ENCODE measurements at regions not wholly inside any gene's neighbourhood (a gene's known extent, or its start where the extent isn't known, plus 50 kb on each side); places are given as distances from the start of the nearest gene placed in this dataset.
A peak's percentile ranks its signal among the peaks of the same experiment; 100 is the strongest.
"Not testable (repeated sequence)": the region's sequence is repeated elsewhere in the genome, so short reads cannot be mapped to it uniquely, and the experiment has no call there.

- DNase-seq = peak; percentile 56
Observed at GRCh38 chr5:42949348-42950115, 90.6 kb downstream of the ANXA2R start.

- no peak for DNase-seq
Observed at GRCh38 chr5:42948961-42949347, 91.2 kb downstream of the ANXA2R start.

GRCh38 chr5:42944989-42945388 is 95.1 kb downstream of the ANXA2R start:
- DNase-seq = no peak

- DNase-seq = peak; percentile 35
Observed at GRCh38 chr5:42943931-42944631, 96.0 kb downstream of the ANXA2R start.

GRCh38 chr5:42940853-42941252 is 99.3 kb downstream of the ANXA2R start:
- DNase-seq = no peak

- not testable (repeated sequence) for DNase-seq
Observed at GRCh38 chr5:42932011-42932410, 108.1 kb downstream of the ANXA2R start.

- DNase-seq = not testable (repeated sequence)
Observed at GRCh38 chr5:42931451-42931850, 108.7 kb downstream of the ANXA2R start.

GRCh38 chr5:42930934-42931333 is 109.2 kb downstream of the ANXA2R start:
- DNase-seq = no peak

GRCh38 chr5:42929871-42930270 is 110.2 kb downstream of the ANXA2R start:
- DNase-seq = no peak

- DNase-seq = no peak
Observed at GRCh38 chr5:42927730-42928129, 112.4 kb downstream of the ANXA2R start.

- no peak for DNase-seq
Observed at GRCh38 chr5:42924686-42925085, 113.0 kb upstream of the SELENOP start.

- DNase-seq = no peak
Observed at GRCh38 chr5:42924226-42924625, 112.5 kb upstream of the SELENOP start.

GRCh38 chr5:42923710-42924109 is 112.0 kb upstream of the SELENOP start:
- DNase-seq = no peak

- DNase-seq = no peak
Observed at GRCh38 chr5:42919600-42919999, 107.9 kb upstream of the SELENOP start.

GRCh38 chr5:42915306-42915866 is 103.7 kb upstream of the SELENOP start:
- DNase-seq = no peak

GRCh38 chr5:42912184-42912798 is 100.6 kb upstream of the SELENOP start:
- no peak for DNase-seq

- peak; percentile 78 for DNase-seq
Observed at GRCh38 chr5:42908509-42909488, 97.1 kb upstream of the SELENOP start.

GRCh38 chr5:42908086-42908485 is 96.4 kb upstream of the SELENOP start:
- no peak for DNase-seq

- DNase-seq = no peak
Observed at GRCh38 chr5:42905827-42906226, 94.1 kb upstream of the SELENOP start.

GRCh38 chr5:42900734-42901133 is 89.0 kb upstream of the SELENOP start:
- no peak for DNase-seq

GRCh38 chr5:42898760-42899159 is 87.1 kb upstream of the SELENOP start:
- no peak for DNase-seq

GRCh38 chr5:42896523-42896922 is 84.8 kb upstream of the SELENOP start:
- DNase-seq = no peak

Measured in left hindlimb (tissue), 1 donor.